GM23338 (cell line): ENCODE measurements at regions not wholly inside any gene's neighbourhood (a gene's known extent, or its start where the extent isn't known, plus 50 kb on each side); places are given as distances from the start of the nearest gene placed in this dataset.

Source experiments
- CTCF ChIP-seq, 2 experiments: fragments of 200-600 bp in 1 of 2; sonication (generic) in 1 of 2; conservative IDR thresholded peaks; 2 replicates each; pipeline versions ENCODE4 v1.5.1 to v1.6.1; 2016 to 2017; ENCODE audit warnings: antibody characterized with exemption in 2 of 2, low read depth in 2 of 2, mild to moderate bottlenecking in 2 of 2, moderate library complexity in 1 of 2
- EZH2 ChIP-seq: fragments of 200-600 bp; sonication (generic); IDR thresholded peaks from one replicate; pipeline ENCODE4 v1.8.0; 2017; ENCODE audit warnings: antibody characterized with exemption, mild to moderate bottlenecking, low read depth; ENCODE audit not compliant: unreplicated experiment

DNA sequence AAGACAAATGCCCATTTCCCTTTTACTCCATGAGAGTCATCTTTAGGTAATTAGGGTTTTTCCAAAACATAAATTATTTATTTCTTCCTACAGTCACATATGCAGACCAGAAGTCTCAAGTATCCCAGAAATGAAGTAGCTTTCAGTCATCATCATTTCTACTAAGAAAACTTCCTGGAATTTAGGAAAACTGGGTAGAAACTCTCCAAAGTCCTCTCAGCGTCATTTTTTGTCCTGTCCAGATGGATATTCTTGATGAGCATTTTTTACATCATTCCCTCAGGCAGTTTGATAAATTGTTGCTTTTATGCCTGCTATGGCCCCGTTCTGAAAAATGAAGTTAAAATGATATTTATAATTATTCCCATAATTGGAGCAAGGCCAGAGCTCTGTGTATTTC, 93.9 kb upstream of the DCN start:
- TF ChIP-seq CTCF (conservative IDR thresholded peaks at IDR 0.05; ENCODE audit: low read depth in 2 of 2) (no peak), EZH2 (no peak)
